Trophoblast cell (in vitro differentiated cells and primary cell): ENCODE measurements at regions not wholly inside any gene's neighbourhood (a gene's known extent, or its start where the extent isn't known, plus 50 kb on each side); places are given as distances from the start of the nearest gene placed in this dataset.
A peak's percentile ranks its signal among the peaks of the same experiment; 100 is the strongest.

Experiments used
- DNase-seq, 2 donors: peaks; one replicate each; pipeline ENCODE4 v3.0.0-alpha.2; 2016
- H2AFZ ChIP-seq: 2 replicates; pipeline ENCODE4 v1.6.1; 2013; ENCODE audit warnings: low read length, moderate library complexity, mild to moderate bottlenecking; ENCODE audit not compliant: insufficient read depth, poor library complexity
- H2AK5ac ChIP-seq: 2 replicates; pipeline ENCODE4 v1.6.1; 2013; ENCODE audit warnings: mild to moderate bottlenecking, low read length
- H2BK120ac ChIP-seq: 2 replicates; pipeline ENCODE4 v1.6.1; 2013; ENCODE audit warnings: low read length, mild to moderate bottlenecking, moderate library complexity; ENCODE audit not compliant: insufficient read depth, poor library complexity
- H2BK12ac ChIP-seq: 2 replicates; pipeline ENCODE4 v1.6.1; 2013; ENCODE audit warnings: mild to moderate bottlenecking, low read length, moderate library complexity
- H2BK5ac ChIP-seq: 2 replicates; pipeline ENCODE4 v1.6.1; 2013; ENCODE audit warnings: low read length, low read depth, moderate library complexity, mild to moderate bottlenecking; ENCODE audit not compliant: poor library complexity
- H3K14ac ChIP-seq: 2 replicates; pipeline ENCODE4 v1.6.1; 2013; ENCODE audit warnings: mild to moderate bottlenecking, low read length
- H3K18ac ChIP-seq: 2 replicates; pipeline ENCODE4 v1.6.1; 2013; ENCODE audit warnings: mild to moderate bottlenecking, low read length
- H3K23ac ChIP-seq: 2 replicates; pipeline ENCODE4 v1.6.1; 2013; ENCODE audit warnings: low read length
- H3K27ac ChIP-seq: 2 replicates; pipeline ENCODE4 v1.5.1; 2013; ENCODE audit warnings: low read depth, mild to moderate bottlenecking, inconsistent platforms, low read length, moderate library complexity
- H3K27me3 ChIP-seq: 2 replicates; pipeline ENCODE4 v1.6.1; 2013; ENCODE audit warnings: inconsistent platforms, mild to moderate bottlenecking, low read length, moderate library complexity; ENCODE audit not compliant: insufficient read depth
- H3K36me3 ChIP-seq, 2 experiments: 1 replicate in 1 of 2; 2 replicates in 1 of 2; pipeline ENCODE4 v1.6.1; 2013; ENCODE audit warnings: low read length in 2 of 2, mild to moderate bottlenecking in 2 of 2, moderate library complexity in 1 of 2; ENCODE audit not compliant: insufficient read depth in 2 of 2, control insufficient read depth in 1 of 2
- H3K4ac ChIP-seq: 2 replicates; pipeline ENCODE4 v1.6.1; 2013; ENCODE audit warnings: low read depth, mild to moderate bottlenecking, low read length, moderate library complexity
- H3K4me1 ChIP-seq, 2 experiments: 1 replicate in 1 of 2; 2 replicates in 1 of 2; pipeline ENCODE4 v1.6.1; 2013; ENCODE audit warnings: low read length in 2 of 2, mild to moderate bottlenecking in 2 of 2, moderate library complexity in 1 of 2; ENCODE audit not compliant: insufficient read depth in 2 of 2, control insufficient read depth in 1 of 2
- H3K4me2 ChIP-seq: 2 replicates; pipeline ENCODE4 v1.6.1; 2013; ENCODE audit warnings: inconsistent platforms, mild to moderate bottlenecking, low read length, moderate library complexity
- H3K4me3 ChIP-seq: 2 replicates; pipeline ENCODE4 v1.5.1; 2013; ENCODE audit warnings: mild to moderate bottlenecking, low read depth, low read length, inconsistent platforms
- H3K79me1 ChIP-seq: one replicate; pipeline ENCODE4 v1.6.1; 2013; ENCODE audit warnings: low read length
- H3K79me2 ChIP-seq: 2 replicates; pipeline ENCODE4 v1.6.1; 2013; ENCODE audit warnings: low read length, mild to moderate bottlenecking; ENCODE audit not compliant: control insufficient read depth, insufficient read depth, poor library complexity
- H3K9ac ChIP-seq: 2 replicates; pipeline ENCODE4 v1.6.1; 2013; ENCODE audit warnings: mild to moderate bottlenecking, low read length
- H3K9me3 ChIP-seq: 2 replicates; pipeline ENCODE4 v1.6.1; 2013; ENCODE audit warnings: low read depth, mild to moderate bottlenecking, control low read depth, inconsistent platforms, low read length; ENCODE audit not compliant: insufficient read depth
- H4K12ac ChIP-seq: 2 replicates; pipeline ENCODE4 v1.6.1; 2013; ENCODE audit warnings: low read depth, mild to moderate bottlenecking, low read length, moderate library complexity
- H4K8ac ChIP-seq: 2 replicates; pipeline ENCODE4 v1.6.1; 2013; ENCODE audit warnings: low read depth, mild to moderate bottlenecking, low read length, moderate library complexity
- H4K91ac ChIP-seq: one replicate; pipeline ENCODE4 v1.6.1; 2013; ENCODE audit warnings: low read depth, mild to moderate bottlenecking, low read length, moderate library complexity
- WGBS: extraction: QIAGEN DNeasy Blood & Tissue Kit; methylation state at CpG from one replicate; pipeline ENCODE4 v1.1.7; 2013; ENCODE audit warnings: missing lambda C conversion rate; ENCODE audit not compliant: insufficient read length, insufficient coverage; ENCODE audit errors: extremely low coverage; 5-methylcytosine and 5-hydroxymethylcytosine counted together

- H2AK5ac ChIP-seq, result no peak overlapping the region
- no peaks in the 10 kb centered on the region for H3K79me1 ChIP-seq
- no peaks in the 10 kb centered on the region for H3K36me3 ChIP-seq
- no peak overlapping the region for H2BK5ac ChIP-seq
- no CpG with 5 or more reads among the region's 9 CpGs for WGBS
- H3K79me2 ChIP-seq, result no peaks in the 10 kb centered on the region
- no peak overlapping the region for H2AFZ ChIP-seq
- peak; percentile 17 to 66 for DNase-seq
- no peak overlapping the region for H3K27ac ChIP-seq
- H3K18ac ChIP-seq, result no peak overlapping the region
- H3K14ac ChIP-seq, result no peak overlapping the region
- no peak overlapping the region for H3K4me2 ChIP-seq
- no peaks in the 10 kb centered on the region for H3K9me3 ChIP-seq
- H4K8ac ChIP-seq, result no peak overlapping the region
- no peak overlapping the region for H2BK12ac ChIP-seq
- peaks cover 4 to 14% of the 10 kb centered on the region in 2 experiments for H3K4me1 ChIP-seq
- H3K27me3 ChIP-seq, result no peaks in the 10 kb centered on the region
- H3K4me3 ChIP-seq, result no peak overlapping the region
- no peak overlapping the region for H3K23ac ChIP-seq
- no peak overlapping the region for H2BK120ac ChIP-seq
- H3K9ac ChIP-seq, result no peak overlapping the region
- no peak overlapping the region for H3K4ac ChIP-seq
- H4K91ac ChIP-seq, result no peak overlapping the region
- no peak overlapping the region for H4K12ac ChIP-seq
Observed at GRCh38 chr6:14919038-14919670, 326.7 kb upstream of the JARID2 start.

- Histone ChIP-seq H3K27ac (no peak overlapping the region), H2AFZ (no peak overlapping the region), H3K79me1 (no peaks in the 10 kb centered on the region), H4K8ac (no peak overlapping the region), H3K4me1 (peaks cover 4 to 14% of the 10 kb centered on the region in 2 experiments), H3K4ac (no peak overlapping the region), H4K91ac (no peak overlapping the region), H3K18ac (no peak overlapping the region), H3K14ac (no peak overlapping the region), H2BK5ac (no peak overlapping the region), H2BK120ac (no peak overlapping the region), H2AK5ac (no peak overlapping the region), H3K79me2 (no peaks in the 10 kb centered on the region), H3K9me3 (no peaks in the 10 kb centered on the region), H4K12ac (no peak overlapping the region), H2BK12ac (no peak overlapping the region), H3K27me3 (no peaks in the 10 kb centered on the region), H3K9ac (no peak overlapping the region), H3K4me2 (no peak overlapping the region), H3K23ac (no peak overlapping the region), H3K36me3 (no peaks in the 10 kb centered on the region), H3K4me3 (no peak overlapping the region)
- no CpG with 5 or more reads among the region's 2 CpGs for WGBS
- DNase-seq, result no peak
Observed at GRCh38 chr6:14920276-14920675, 325.6 kb upstream of the JARID2 start.

- H4K91ac ChIP-seq, result no peak overlapping the region
- no peak overlapping the region for H2BK5ac ChIP-seq
- no peaks in the 10 kb centered on the region for H3K79me2 ChIP-seq
- no peak overlapping the region for H3K4me3 ChIP-seq
- H3K27ac ChIP-seq, result no peak overlapping the region
- H2AFZ ChIP-seq, result no peak overlapping the region
- no peaks in the 10 kb centered on the region for H3K27me3 ChIP-seq
- no peak overlapping the region for H2BK12ac ChIP-seq
- H3K4me2 ChIP-seq, result no peak overlapping the region
- no peak overlapping the region for H3K14ac ChIP-seq
- H3K4me1 ChIP-seq, result peaks cover 4 to 12% of the 10 kb centered on the region in 2 experiments
- H4K8ac ChIP-seq, result no peak overlapping the region
- DNase-seq, result peak; percentile 30 to 32
- H4K12ac ChIP-seq, result no peak overlapping the region
- H3K4ac ChIP-seq, result no peak overlapping the region
- no peaks in the 10 kb centered on the region for H3K79me1 ChIP-seq
- no peaks in the 10 kb centered on the region for H3K9me3 ChIP-seq
- H3K36me3 ChIP-seq, result no peaks in the 10 kb centered on the region
- H2BK120ac ChIP-seq, result no peak overlapping the region
- no CpG with 5 or more reads among the region's 11 CpGs for WGBS
- no peak overlapping the region for H3K9ac ChIP-seq
- no peak overlapping the region for H3K18ac ChIP-seq
- H3K23ac ChIP-seq, result no peak overlapping the region
- H2AK5ac ChIP-seq, result peak overlapping the region; percentile 45
Observed at GRCh38 chr6:14921170-14921569, 324.7 kb upstream of the JARID2 start.

GRCh38 chr6:14921878-14922671 lies 323.8 kb upstream of the JARID2 start:
- no peak overlapping the region for H2BK12ac ChIP-seq
- no peak overlapping the region for H3K4ac ChIP-seq
- H3K27me3 ChIP-seq, result no peaks in the 10 kb centered on the region
- H3K27ac ChIP-seq, result no peak overlapping the region
- no peak overlapping the region for H3K23ac ChIP-seq
- peaks cover 4 to 7% of the 10 kb centered on the region in 2 experiments for H3K4me1 ChIP-seq
- H3K14ac ChIP-seq, result no peak overlapping the region
- H3K4me2 ChIP-seq, result no peak overlapping the region
- no peaks in the 10 kb centered on the region for H3K9me3 ChIP-seq
- no peak overlapping the region for H4K8ac ChIP-seq
- H3K4me3 ChIP-seq, result no peak overlapping the region
- no peak overlapping the region for H4K12ac ChIP-seq
- no peaks in the 10 kb centered on the region for H3K36me3 ChIP-seq
- peak; percentile 22 to 52 for DNase-seq
- no peak overlapping the region for H4K91ac ChIP-seq
- H3K79me2 ChIP-seq, result no peaks in the 10 kb centered on the region
- no peak overlapping the region for H2BK5ac ChIP-seq
- H2BK120ac ChIP-seq, result no peak overlapping the region
- H3K79me1 ChIP-seq, result no peaks in the 10 kb centered on the region
- no peak overlapping the region for H3K18ac ChIP-seq
- no peak overlapping the region for H3K9ac ChIP-seq
- WGBS, result no CpG with 5 or more reads among the region's 15 CpGs
- no peak overlapping the region for H2AFZ ChIP-seq
- no peak overlapping the region for H2AK5ac ChIP-seq
